D721Med (cell line): ENCODE measurements at regions not wholly inside any gene's neighbourhood (a gene's known extent, or its start where the extent isn't known, plus 50 kb on each side); places are given as distances from the start of the nearest gene placed in this dataset.

ENCODE experiments used
- DNase-seq: peaks from one replicate; pipeline ENCODE4 v3.0.0; 2011; ENCODE audit warnings: low spot score; ENCODE audit not compliant: insufficient read length
- FAIRE-seq: peaks from 2 replicates; lab custom pipeline; 2011; peaks lifted over from hg19 to GRCh38; lab: Jason Lieb, UNC
- CTCF ChIP-seq: IDR thresholded peaks from 2 replicates; pipeline ENCODE4 v1.5.1; 2012; ENCODE audit warnings: mild to moderate bottlenecking, control low read depth; ENCODE audit not compliant: insufficient read depth; ENCODE audit errors: missing control alignments

GRCh38 chr16:59124056-59124455 lies 389.9 kb upstream of the GOT2 start:
- FAIRE-seq: no peak
- DNase-seq: no peak
- TF ChIP-seq CTCF: no peak

- DNase-seq (no peak), FAIRE-seq (no peak)
- no peak for TF ChIP-seq CTCF
Observed at GRCh38 chr16:59123479-59123878, 389.4 kb upstream of the GOT2 start.

- TF ChIP-seq CTCF: no peak
- FAIRE-seq (no peak), DNase-seq (no peak)
Observed at GRCh38 chr16:59122262-59122537, 388.1 kb upstream of the GOT2 start.

- TF ChIP-seq CTCF: no peak
- DNase-seq: no peak
- FAIRE-seq: no peak
Observed at GRCh38 chr16:59121411-59122261, 387.5 kb upstream of the GOT2 start.

GRCh38 chr16:59116744-59117143 lies 382.6 kb upstream of the GOT2 start:
- no peak for TF ChIP-seq CTCF
- FAIRE-seq (no peak), DNase-seq (no peak)

GRCh38 chr16:59114790-59115189 lies 380.7 kb upstream of the GOT2 start:
- TF ChIP-seq CTCF: no peak
- FAIRE-seq (no peak), DNase-seq (no peak)

GRCh38 chr16:59113004-59113670 lies 379.0 kb upstream of the GOT2 start:
- TF ChIP-seq CTCF: no peak
- FAIRE-seq (no peak), DNase-seq (no peak)
